ENCODE measurements at regions not wholly inside any gene's neighbourhood (a gene's known extent, or its start where the extent isn't known, plus 50 kb on each side); places are given as distances from the start of the nearest gene placed in this dataset.

DNA sequence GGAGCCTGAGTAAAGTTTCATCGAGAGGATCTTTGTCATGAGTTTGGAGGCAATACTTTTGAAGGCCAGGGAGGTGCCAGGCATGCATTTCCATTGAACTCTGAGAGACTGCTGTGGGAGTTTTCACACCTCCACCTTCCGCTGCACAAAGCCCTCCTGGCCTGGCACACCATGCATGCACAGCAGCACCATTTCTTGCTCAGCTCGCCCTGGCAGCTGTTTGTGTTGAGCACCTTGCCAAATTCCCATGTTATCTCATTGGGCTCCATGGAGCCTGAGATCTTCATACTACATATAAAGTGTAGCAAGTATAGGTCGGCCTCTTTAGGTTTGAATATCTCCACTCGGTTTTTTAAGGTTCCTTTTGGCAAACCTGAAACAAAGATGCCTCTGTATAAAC is 125.7 kb upstream of the CLINT1 start:
- TF ChIP-seq POLR2A (IDR thresholded peaks at IDR 0.05): no peak
- TF ChIP-seq, protein P1, sequence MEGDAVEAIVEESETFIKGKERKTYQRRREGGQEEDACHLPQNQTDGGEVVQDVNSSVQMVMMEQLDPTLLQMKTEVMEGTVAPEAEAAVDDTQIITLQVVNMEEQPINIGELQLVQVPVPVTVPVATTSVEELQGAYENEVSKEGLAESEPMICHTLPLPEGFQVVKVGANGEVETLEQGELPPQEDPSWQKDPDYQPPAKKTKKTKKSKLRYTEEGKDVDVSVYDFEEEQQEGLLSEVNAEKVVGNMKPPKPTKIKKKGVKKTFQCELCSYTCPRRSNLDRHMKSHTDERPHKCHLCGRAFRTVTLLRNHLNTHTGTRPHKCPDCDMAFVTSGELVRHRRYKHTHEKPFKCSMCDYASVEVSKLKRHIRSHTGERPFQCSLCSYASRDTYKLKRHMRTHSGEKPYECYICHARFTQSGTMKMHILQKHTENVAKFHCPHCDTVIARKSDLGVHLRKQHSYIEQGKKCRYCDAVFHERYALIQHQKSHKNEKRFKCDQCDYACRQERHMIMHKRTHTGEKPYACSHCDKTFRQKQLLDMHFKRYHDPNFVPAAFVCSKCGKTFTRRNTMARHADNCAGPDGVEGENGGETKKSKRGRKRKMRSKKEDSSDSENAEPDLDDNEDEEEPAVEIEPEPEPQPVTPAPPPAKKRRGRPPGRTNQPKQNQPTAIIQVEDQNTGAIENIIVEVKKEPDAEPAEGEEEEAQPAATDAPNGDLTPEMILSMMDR (IDR thresholded peaks at IDR 0.05): no peak
